Activated naive CD8-positive, alpha-beta T cell treated with anti-CD3 and anti-CD28 coated beads, Interleukin-2, amount 50 U/mL, for 24 hours (primary cell): ENCODE measurements at regions not wholly inside any gene's neighbourhood (a gene's known extent, or its start where the extent isn't known, plus 50 kb on each side); places are given as distances from the start of the nearest gene placed in this dataset.
"Not testable (repeated sequence)": the region's sequence is repeated elsewhere in the genome, so short reads cannot be mapped to it uniquely, and the experiment has no call there.

Experiments
- ATAC-seq: fragments of 150-1000 bp; cut with Tn5 transposase; one replicate; pipeline ENCODE4 v1.10.0; 2021
- DNase-seq: peaks from one replicate; pipeline ENCODE4 v3.0.0; 2021
- H3K27ac Mint-ChIP-seq: one replicate; pipeline ENCODE4 v1.8.0; 2021; ENCODE audit warnings: mild to moderate bottlenecking, mixed read lengths
- H3K27me3 Mint-ChIP-seq: one replicate; pipeline ENCODE4 v1.8.0; 2021; ENCODE audit warnings: mixed read lengths
- H3K36me3 Mint-ChIP-seq: one replicate; pipeline ENCODE4 v1.8.0; 2021; ENCODE audit warnings: low read depth, mixed read lengths
- H3K4me1 Mint-ChIP-seq: one replicate; pipeline ENCODE4 v1.8.0; 2021; ENCODE audit warnings: mixed read lengths
- H3K4me3 Mint-ChIP-seq: one replicate; pipeline ENCODE4 v1.8.0; 2021; ENCODE audit warnings: mild to moderate bottlenecking, moderate library complexity, mixed read lengths
- H3K9me3 Mint-ChIP-seq: one replicate; pipeline ENCODE4 v1.8.0; 2021; ENCODE audit warnings: mixed read lengths

GRCh38 chr2:234374736-234375135 lies 122.1 kb downstream of the ARL4C start:
- no peak for DNase-seq
- no peak for ATAC-seq
- Mint-ChIP-seq H3K4me3 (no peak overlapping the region), H3K36me3 (no peaks in the 10 kb centered on the region), H3K9me3 (no peaks in the 10 kb centered on the region), H3K27me3 (no peaks in the 10 kb centered on the region), H3K27ac (no peak overlapping the region), H3K4me1 (peaks cover 57% of the 10 kb centered on the region)

- peak overlapping the region; percentile 56 for H3K4me3 Mint-ChIP-seq
- DNase-seq = peak; percentile 26
- H3K9me3 Mint-ChIP-seq = no peaks in the 10 kb centered on the region
- no peaks in the 10 kb centered on the region for H3K27me3 Mint-ChIP-seq
- peak overlapping the region; percentile 88 for H3K27ac Mint-ChIP-seq
- ATAC-seq = no peak
- H3K4me1 Mint-ChIP-seq = peaks cover 63% of the 10 kb centered on the region
- no peaks in the 10 kb centered on the region for H3K36me3 Mint-ChIP-seq
Measured at GRCh38 chr2:234374150-234374508, 122.8 kb downstream of the ARL4C start.

GRCh38 chr2:234373481-234374149 lies 123.3 kb downstream of the ARL4C start:
- ATAC-seq (no peak), DNase-seq (no peak)
- no peaks in the 10 kb centered on the region for H3K9me3 Mint-ChIP-seq
- no peaks in the 10 kb centered on the region for H3K27me3 Mint-ChIP-seq
- peak overlapping the region; percentile 56 for H3K4me3 Mint-ChIP-seq
- H3K27ac Mint-ChIP-seq = peak overlapping the region; percentile 88
- H3K36me3 Mint-ChIP-seq = no peaks in the 10 kb centered on the region
- H3K4me1 Mint-ChIP-seq = peaks cover 69% of the 10 kb centered on the region

- DNase-seq = peak; percentile 36
- Mint-ChIP-seq H3K4me3 (peak overlapping the region; percentile 56), H3K36me3 (no peaks in the 10 kb centered on the region), H3K27ac (peak overlapping the region; percentile 88), H3K9me3 (no peaks in the 10 kb centered on the region), H3K4me1 (peaks cover 74% of the 10 kb centered on the region), H3K27me3 (no peaks in the 10 kb centered on the region)
- ATAC-seq = peak; percentile 24
Measured at GRCh38 chr2:234373060-234373459, 123.8 kb downstream of the ARL4C start.

GRCh38 chr2:234372506-234372905 lies 124.4 kb downstream of the ARL4C start:
- Mint-ChIP-seq H3K4me1 (peaks cover 78% of the 10 kb centered on the region), H3K9me3 (no peaks in the 10 kb centered on the region), H3K4me3 (peak overlapping the region; percentile 56), H3K27ac (peak overlapping the region; percentile 56), H3K27me3 (no peaks in the 10 kb centered on the region), H3K36me3 (no peaks in the 10 kb centered on the region)
- DNase-seq (no peak), ATAC-seq (no peak)

- no peaks in the 10 kb centered on the region for H3K9me3 Mint-ChIP-seq
- H3K4me1 Mint-ChIP-seq = peaks cover 69% of the 10 kb centered on the region
- H3K4me3 Mint-ChIP-seq = no peak overlapping the region
- ATAC-seq (peak; percentile 90), DNase-seq (peak; percentile 54)
- H3K36me3 Mint-ChIP-seq = no peaks in the 10 kb centered on the region
- peak overlapping the region; percentile 29 for H3K27ac Mint-ChIP-seq
- no peaks in the 10 kb centered on the region for H3K27me3 Mint-ChIP-seq
Measured at GRCh38 chr2:234368861-234369261, 128.0 kb downstream of the ARL4C start.

GRCh38 chr2:234366891-234367290 lies 130.0 kb downstream of the ARL4C start:
- H3K36me3 Mint-ChIP-seq = no peaks in the 10 kb centered on the region
- no peak overlapping the region for H3K4me3 Mint-ChIP-seq
- no peak overlapping the region for H3K27ac Mint-ChIP-seq
- H3K4me1 Mint-ChIP-seq = peaks cover 52% of the 10 kb centered on the region
- H3K9me3 Mint-ChIP-seq = no peaks in the 10 kb centered on the region
- DNase-seq (no peak), ATAC-seq (no peak)
- no peaks in the 10 kb centered on the region for H3K27me3 Mint-ChIP-seq

- H3K27ac Mint-ChIP-seq = no peak overlapping the region
- H3K27me3 Mint-ChIP-seq = no peaks in the 10 kb centered on the region
- H3K9me3 Mint-ChIP-seq = no peaks in the 10 kb centered on the region
- no peak for ATAC-seq
- DNase-seq = no peak
- H3K4me3 Mint-ChIP-seq = no peak overlapping the region
- H3K4me1 Mint-ChIP-seq = peaks cover 32% of the 10 kb centered on the region
- H3K36me3 Mint-ChIP-seq = no peaks in the 10 kb centered on the region
Measured at GRCh38 chr2:234364661-234365060, 132.2 kb downstream of the ARL4C start.

GRCh38 chr2:234363647-234364294 lies 133.1 kb downstream of the ARL4C start:
- H3K4me1 Mint-ChIP-seq = peaks cover 24% of the 10 kb centered on the region

GRCh38 chr2:234363011-234363487 lies 133.8 kb downstream of the ARL4C start:
- H3K4me3 Mint-ChIP-seq = no peak overlapping the region
- H3K27me3 Mint-ChIP-seq = no peaks in the 10 kb centered on the region
- no peak for ATAC-seq
- H3K27ac Mint-ChIP-seq = no peak overlapping the region
- peaks cover 17% of the 10 kb centered on the region for H3K4me1 Mint-ChIP-seq
- peaks cover 14% of the 10 kb centered on the region for H3K9me3 Mint-ChIP-seq
- H3K36me3 Mint-ChIP-seq = no peaks in the 10 kb centered on the region
- no peak for DNase-seq

More at GRCh38 chr2:234363647-234364294, 133.1 kb downstream of the ARL4C start:
- Mint-ChIP-seq H3K27me3 (no peaks in the 10 kb centered on the region), H3K9me3 (peaks cover 6% of the 10 kb centered on the region), H3K27ac (no peak overlapping the region), H3K36me3 (no peaks in the 10 kb centered on the region), H3K4me3 (no peak overlapping the region)
- ATAC-seq = no peak
- DNase-seq = no peak

- not testable (repeated sequence) for H3K36me3 Mint-ChIP-seq, H3K4me3 Mint-ChIP-seq, DNase-seq, H3K27me3 Mint-ChIP-seq, ATAC-seq, H3K27ac Mint-ChIP-seq
- Mint-ChIP-seq H3K9me3 (peaks cover 14% of the 10 kb centered on the region), H3K4me1 (peaks cover 15% of the 10 kb centered on the region)
Measured at GRCh38 chr2:234360313-234360975, 136.4 kb downstream of the ARL4C start.

GRCh38 chr2:234357666-234358065 lies 139.2 kb downstream of the ARL4C start:
- DNase-seq (no peak), ATAC-seq (no peak)
- Mint-ChIP-seq H3K9me3 (peaks cover 20% of the 10 kb centered on the region), H3K4me3 (no peak overlapping the region), H3K36me3 (no peaks in the 10 kb centered on the region), H3K27ac (no peak overlapping the region), H3K27me3 (no peaks in the 10 kb centered on the region), H3K4me1 (peaks cover 16% of the 10 kb centered on the region)

- Mint-ChIP-seq H3K4me3 (no peak overlapping the region), H3K9me3 (peaks cover 24% of the 10 kb centered on the region), H3K27ac (no peak overlapping the region)
Measured at GRCh38 chr2:234355808-234356365, 141.0 kb downstream of the ARL4C start.

GRCh38 chr2:234355021-234355720 lies 141.7 kb downstream of the ARL4C start:
- Mint-ChIP-seq H3K27ac (no peak overlapping the region), H3K27me3 (no peaks in the 10 kb centered on the region), H3K4me3 (no peak overlapping the region), H3K9me3 (peaks cover 24% of the 10 kb centered on the region), H3K4me1 (peaks cover 16% of the 10 kb centered on the region), H3K36me3 (no peaks in the 10 kb centered on the region)
- ATAC-seq (no peak), DNase-seq (no peak)

More at GRCh38 chr2:234355808-234356365, 141.0 kb downstream of the ARL4C start:
- Mint-ChIP-seq H3K27me3 (no peaks in the 10 kb centered on the region), H3K36me3 (no peaks in the 10 kb centered on the region), H3K4me1 (peaks cover 16% of the 10 kb centered on the region)
- ATAC-seq = no peak
- DNase-seq = no peak
